Right lobe of liver (tissue), 4 donors: ENCODE measurements at regions not wholly inside any gene's neighbourhood (a gene's known extent, or its start where the extent isn't known, plus 50 kb on each side); places are given as distances from the start of the nearest gene placed in this dataset.

ENCODE experiments used
- CTCF ChIP-seq, 4 donors: fragments of 200-600 bp in 3 of 4; fragments of 450-650 bp in 1 of 4; IDR thresholded peaks; one replicate each; pipeline versions ENCODE4 v1.5.1 to v1.8.0; 2016 to 2022; ENCODE audit warnings: antibody characterized with exemption in 4 of 4, mild to moderate bottlenecking in 2 of 4
- POLR2A ChIP-seq: fragments of 450-650 bp; IDR thresholded peaks from one replicate; pipeline ENCODE4 v1.6.1; 2017; ENCODE audit warnings: antibody characterized with exemption, mild to moderate bottlenecking
- donor health status: DM: no; HTN: no; CAD: no.
- donor health status: DM: no; HTN: no; CAD: no.
- donor health status: DM: no; HTN: yes; CAD: no.

- no peak for TF ChIP-seq CTCF (IDR thresholded peaks at IDR 0.05)
- no peak for TF ChIP-seq POLR2A
Measured at GRCh38 chr3:99561056-99561455, 77.3 kb upstream of the COL8A1 start.
